WI38 (cell line): ENCODE measurements at regions not wholly inside any gene's neighbourhood (a gene's known extent, or its start where the extent isn't known, plus 50 kb on each side); places are given as distances from the start of the nearest gene placed in this dataset.
"Not testable (repeated sequence)": the region's sequence is repeated elsewhere in the genome, so short reads cannot be mapped to it uniquely, and the experiment has no call there.

Experiments used
- H3K4me3 ChIP-seq: 2 replicates; pipeline ENCODE4 v1.5.1; 2011; ENCODE audit warnings: low read depth, mild to moderate bottlenecking, control low read depth, low read length
- CTCF ChIP-seq: IDR thresholded peaks from 2 replicates; pipeline ENCODE4 v1.5.1; 2012; ENCODE audit warnings: low read depth, mild to moderate bottlenecking, control low read depth, low read length

GRCh38 chr6:140809694-140810101 is 1323.0 kb upstream of the GJE1 start:
- TF ChIP-seq CTCF: no peak
- H3K4me3 ChIP-seq: no peak overlapping the region

GRCh38 chr6:140806431-140806830 is 1326.3 kb upstream of the GJE1 start:
- TF ChIP-seq CTCF: no peak
- H3K4me3 ChIP-seq: no peak overlapping the region

- H3K4me3 ChIP-seq: no peak overlapping the region
- TF ChIP-seq CTCF: no peak
Observed at GRCh38 chr6:140794544-140794943, 1338.2 kb upstream of the GJE1 start.

GRCh38 chr6:140790109-140790508 is 1342.6 kb upstream of the GJE1 start:
- no peak overlapping the region for H3K4me3 ChIP-seq
- no peak for TF ChIP-seq CTCF

GRCh38 chr6:140789466-140789865 is 1343.3 kb upstream of the GJE1 start:
- no peak overlapping the region for H3K4me3 ChIP-seq
- TF ChIP-seq CTCF: no peak

- H3K4me3 ChIP-seq: no peak overlapping the region
- TF ChIP-seq CTCF: no peak
Observed at GRCh38 chr6:140785926-140786325, 1346.8 kb upstream of the GJE1 start.

- no peak overlapping the region for H3K4me3 ChIP-seq
- no peak for TF ChIP-seq CTCF
Observed at GRCh38 chr6:140784573-140784972, 1348.2 kb upstream of the GJE1 start.

GRCh38 chr6:140783504-140783903 is 1349.2 kb upstream of the GJE1 start:
- H3K4me3 ChIP-seq: not testable (repeated sequence)
